HG03064 (cell line): ENCODE measurements at regions not wholly inside any gene's neighbourhood (a gene's known extent, or its start where the extent isn't known, plus 50 kb on each side); places are given as distances from the start of the nearest gene placed in this dataset.
"Not testable (repeated sequence)": the region's sequence is repeated elsewhere in the genome, so short reads cannot be mapped to it uniquely, and the experiment has no call there.

ENCODE experiments used
- ATAC-seq: cut with Tn5 transposase; IDR thresholded peaks from one replicate; pipeline ENCODE4 v1.9.1; 2021; ENCODE audit warnings: low read depth; ENCODE audit not compliant: unreplicated experiment

GRCh38 chr14:82011460-82011859 is 477.8 kb upstream of the SEL1L start:
- ATAC-seq = no peak

GRCh38 chr14:82029038-82029437 is 495.4 kb upstream of the SEL1L start:
- ATAC-seq = no peak

- no peak for ATAC-seq
Observed at GRCh38 chr14:82035397-82035796, 501.7 kb upstream of the SEL1L start.

DNA sequence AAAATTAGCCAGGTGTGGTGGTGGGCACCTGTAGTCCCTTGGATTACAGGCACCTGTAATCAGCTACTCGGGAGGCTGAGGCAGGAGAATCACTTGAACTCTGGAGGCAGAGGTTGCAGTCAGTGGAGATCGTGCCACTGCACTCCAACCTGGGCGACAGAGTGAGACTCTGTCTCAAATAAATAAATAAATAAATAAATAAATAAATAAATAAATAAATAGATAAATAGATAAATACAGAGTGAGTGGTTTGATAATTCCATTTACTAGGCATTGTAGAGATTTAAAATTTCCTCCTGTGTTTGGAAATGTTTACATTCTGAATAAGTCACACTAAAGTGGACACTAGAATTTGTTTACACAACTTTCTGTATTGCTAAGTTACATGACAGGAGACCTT is 504.4 kb upstream of the SEL1L start:
- ATAC-seq = not testable (repeated sequence)

DNA sequence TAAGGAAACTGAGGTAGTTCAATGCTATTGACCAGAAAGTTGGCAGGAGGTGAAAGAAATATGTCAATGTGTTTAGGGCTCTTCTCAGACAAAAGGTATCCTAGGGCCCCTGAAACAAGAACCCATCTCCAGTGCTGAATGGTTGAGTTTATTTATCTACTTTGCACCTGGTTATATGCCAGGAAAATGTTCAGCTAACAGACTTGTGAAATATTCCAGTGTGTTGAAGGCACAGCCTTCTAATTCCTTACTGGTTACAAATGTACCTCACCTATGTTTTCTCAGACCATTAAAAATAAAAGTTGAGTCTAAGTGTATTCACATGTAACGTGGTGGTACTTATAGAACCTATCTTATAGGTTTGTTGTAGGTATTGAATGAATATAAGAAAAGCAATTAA is 511.7 kb upstream of the SEL1L start:
- ATAC-seq = no peak

GRCh38 chr14:82046512-82047226 is 513.0 kb upstream of the SEL1L start:
- ATAC-seq = no peak

- ATAC-seq = no peak
Observed at GRCh38 chr14:82047777-82048470, 514.3 kb upstream of the SEL1L start.

DNA sequence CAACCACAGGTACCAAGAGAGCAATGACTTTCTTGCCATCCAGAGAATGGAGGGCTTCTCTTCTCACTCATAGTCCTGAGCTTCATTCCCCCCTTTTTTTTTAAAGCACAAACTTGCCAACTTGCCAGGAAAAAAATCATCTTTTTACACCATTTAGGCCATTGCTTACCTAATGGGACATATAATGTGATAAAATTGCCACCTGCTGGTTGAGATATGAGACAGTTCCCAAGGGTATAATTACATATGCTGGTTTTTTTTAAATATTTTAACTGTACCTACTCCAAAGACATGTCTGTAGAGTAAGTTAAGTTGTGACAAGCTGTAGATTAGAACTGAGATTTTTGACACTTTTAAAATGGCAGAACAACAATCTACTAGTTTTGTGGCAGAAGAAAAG is 519.1 kb upstream of the SEL1L start:
- ATAC-seq = no peak

DNA sequence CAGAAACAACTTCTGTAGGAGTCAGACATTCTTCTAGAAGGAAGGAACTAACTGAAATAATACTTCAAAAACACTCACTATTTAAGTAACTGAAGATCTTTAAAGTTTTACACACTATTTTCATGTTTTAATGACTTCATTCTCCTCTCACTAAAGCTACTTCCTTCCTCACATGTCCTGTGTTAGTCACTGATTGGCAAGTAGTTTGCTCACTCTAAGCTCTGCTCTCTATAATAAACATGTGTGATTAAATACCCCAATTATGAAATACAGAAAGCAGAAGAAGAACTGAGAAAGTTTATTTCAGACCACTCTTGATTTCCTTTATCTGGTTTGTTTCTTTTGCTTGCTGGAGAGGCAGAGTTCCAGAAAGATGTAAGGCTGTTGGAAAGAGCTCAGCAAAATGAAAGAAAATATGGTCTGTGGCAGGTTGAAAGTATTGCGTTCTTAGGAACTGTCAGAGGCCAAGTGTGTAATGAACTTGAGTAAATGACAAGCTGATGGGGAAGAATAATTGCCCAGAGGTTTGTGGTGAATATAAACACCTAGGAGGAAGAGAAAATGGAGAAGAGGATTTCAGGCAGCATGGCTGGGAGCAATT is 522.0 kb upstream of the SEL1L start:
- ATAC-seq = no peak

DNA sequence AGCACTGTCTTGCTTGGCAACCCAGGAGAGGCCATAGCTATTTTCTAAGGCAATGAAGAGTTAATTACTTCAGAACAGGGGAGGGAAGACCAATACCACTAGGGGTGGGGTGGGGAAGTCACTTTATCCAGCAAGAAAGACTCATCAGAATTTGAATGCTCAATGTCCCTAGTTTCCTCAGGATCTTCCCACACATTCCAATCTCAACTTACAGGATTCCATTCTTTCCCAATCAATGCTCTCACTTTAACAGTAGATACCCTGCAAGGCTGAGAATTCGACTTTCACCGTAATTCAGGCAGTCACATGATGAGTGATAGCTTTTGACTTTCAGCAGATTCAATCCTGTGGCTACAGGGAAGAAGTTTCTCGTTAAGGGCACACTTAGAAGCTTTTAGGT is 526.6 kb upstream of the SEL1L start:
- ATAC-seq = no peak

DNA sequence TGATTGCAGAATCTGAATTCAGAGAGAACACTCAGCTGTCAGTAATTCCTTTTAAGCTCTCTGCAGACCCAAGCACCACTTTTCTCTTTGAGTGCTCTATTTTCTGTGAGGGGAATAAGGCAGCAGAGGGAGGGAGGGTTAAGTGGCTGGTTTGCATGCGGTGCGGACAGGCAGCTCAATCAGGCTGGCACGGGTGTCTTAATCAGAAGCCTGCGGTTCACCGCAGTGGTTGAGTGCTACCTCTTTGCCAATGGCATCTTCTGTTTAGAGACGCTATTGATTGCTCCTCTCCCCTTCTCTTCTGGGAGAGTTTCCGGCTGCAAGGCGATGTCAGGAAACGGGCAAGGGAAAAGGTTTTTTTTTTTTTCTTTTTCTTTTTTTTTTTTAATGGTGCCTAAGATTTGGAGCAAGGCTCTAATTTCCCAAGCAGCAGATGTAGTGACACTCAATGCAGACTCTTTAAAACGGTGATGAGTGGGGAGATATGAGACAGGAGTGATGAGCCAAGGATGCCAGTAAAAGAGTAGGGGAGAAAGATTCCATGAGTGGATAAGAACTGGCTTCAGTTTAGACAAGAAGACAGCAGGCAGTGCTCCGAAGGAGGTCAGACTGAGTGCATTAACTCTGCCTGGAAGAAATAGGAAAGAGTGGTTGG is 533.7 kb upstream of the SEL1L start:
- no peak for ATAC-seq

GRCh38 chr14:82070040-82070439 is 536.4 kb upstream of the SEL1L start:
- ATAC-seq = no peak

GRCh38 chr14:82070753-82071152 is 537.1 kb upstream of the SEL1L start:
- ATAC-seq = no peak

DNA sequence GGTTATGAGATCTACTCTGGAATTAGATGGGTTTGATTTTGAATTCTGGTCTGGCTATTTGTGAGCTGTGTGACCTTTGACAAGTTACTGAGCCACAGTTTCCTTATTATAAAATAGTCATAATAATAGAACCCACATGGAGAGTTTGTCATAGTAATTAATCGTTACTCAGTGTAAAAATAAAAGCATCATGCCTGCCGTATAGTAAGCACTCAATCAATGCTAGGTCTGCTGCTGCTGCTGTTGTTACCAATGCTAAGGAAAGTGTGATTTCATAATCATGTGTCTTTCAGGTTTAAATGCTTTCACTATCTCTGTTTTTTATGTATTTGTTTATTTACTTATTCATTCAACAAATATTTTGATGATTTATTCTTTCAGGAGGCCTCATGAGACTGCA is 539.9 kb upstream of the SEL1L start:
- ATAC-seq = no peak

GRCh38 chr14:82075566-82075965 is 541.9 kb upstream of the SEL1L start:
- ATAC-seq = no peak

- ATAC-seq = no peak
Observed at GRCh38 chr14:82079553-82079952, 545.9 kb upstream of the SEL1L start.

GRCh38 chr14:82080370-82080769 is 546.7 kb upstream of the SEL1L start:
- ATAC-seq = no peak

DNA sequence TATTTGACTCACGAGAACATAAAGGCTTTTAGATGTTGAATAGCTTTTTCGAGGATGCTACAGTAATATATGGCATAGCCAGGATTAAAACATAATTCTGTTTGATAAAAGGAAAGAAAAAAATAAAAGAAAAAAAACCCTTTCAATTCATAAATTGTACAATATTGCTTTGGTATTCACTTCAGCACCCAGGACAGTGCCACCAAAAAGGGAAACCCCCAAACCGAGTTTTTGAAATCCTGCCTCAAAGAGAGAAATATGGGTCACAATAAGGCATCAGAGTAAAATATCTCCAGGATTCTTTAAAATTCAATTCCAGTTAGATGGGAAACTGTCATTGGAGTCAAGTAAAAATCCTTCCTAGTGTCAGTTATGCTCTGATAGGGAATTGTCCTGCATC is 551.2 kb upstream of the SEL1L start:
- ATAC-seq = no peak

- ATAC-seq = no peak
Observed at GRCh38 chr14:82091097-82091496, 557.4 kb upstream of the SEL1L start.

DNA sequence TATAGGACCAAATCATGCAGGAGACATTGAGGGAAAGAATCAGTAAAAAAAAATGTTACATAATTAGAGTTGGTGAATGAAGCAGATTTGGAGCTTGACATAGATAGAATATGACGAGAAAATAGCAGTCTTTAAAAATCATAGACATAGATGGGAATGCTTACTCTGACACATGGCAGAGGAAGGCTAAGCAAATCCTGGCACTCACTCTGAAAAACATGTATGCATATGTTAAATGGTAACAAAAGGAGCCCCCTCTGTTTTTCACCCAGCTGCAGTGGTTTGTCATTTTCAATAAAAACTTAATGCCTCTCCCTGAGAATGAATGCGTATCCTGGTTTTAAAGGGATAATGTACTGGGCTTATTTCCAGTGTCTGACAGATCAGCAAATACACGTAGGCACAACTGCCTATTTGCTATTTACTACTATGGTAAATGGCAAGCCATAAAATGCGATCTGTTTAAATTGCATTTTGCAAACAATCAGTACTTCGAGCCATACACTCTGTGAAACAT is 561.2 kb upstream of the SEL1L start:
- ATAC-seq = no peak

DNA sequence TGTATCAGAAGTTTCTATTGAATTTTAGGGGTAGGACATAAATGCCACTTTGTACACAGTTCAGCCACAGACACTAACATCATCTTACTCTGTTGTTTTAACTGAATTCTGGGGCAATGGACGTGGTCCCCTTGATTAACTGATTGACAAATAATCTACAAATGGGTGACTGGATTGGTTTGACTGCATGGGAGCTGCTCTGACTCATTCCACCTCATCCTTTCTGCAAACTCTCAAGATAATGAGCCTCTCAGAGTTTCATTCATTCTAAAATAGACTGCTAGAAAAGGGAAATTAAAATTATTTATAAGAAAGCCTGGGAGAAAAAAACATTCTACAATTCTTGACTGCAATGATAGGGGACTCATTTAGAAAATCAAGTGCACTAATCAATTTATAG is 570.4 kb upstream of the SEL1L start:
- ATAC-seq = no peak
